ENCODE measurements at regions not wholly inside any gene's neighbourhood (a gene's known extent, or its start where the extent isn't known, plus 50 kb on each side); places are given as distances from the start of the nearest gene placed in this dataset.

- intact Hi-C loops (cut with micrococcal nuclease; ENCODE audit: unreplicated experiment) = no loop called here
- Mint-ChIP-seq H3K27ac (ENCODE audit: unreplicated experiment) (no peak overlapping the region), H3K4me1 (ENCODE audit: low read depth, unreplicated experiment) (no peaks in the 10 kb centered on the region), H3K4me3 (ENCODE audit: unreplicated experiment) (no peak overlapping the region), H3K9me3 (ENCODE audit: unreplicated experiment) (no peaks in the 10 kb centered on the region), H3K36me3 (ENCODE audit: insufficient read depth, unreplicated experiment) (no peaks in the 10 kb centered on the region), H3K27me3 (ENCODE audit: insufficient read depth, unreplicated experiment) (peaks cover 6% of the 10 kb centered on the region)
- DNase-seq = no peak
- Histone ChIP-seq H3K4me3 (ENCODE audit: low read depth, low read length) (no peak overlapping the region), H3K4me1 (no peaks in the 10 kb centered on the region), H3K36me3 (ENCODE audit: control insufficient read depth, insufficient read depth, low read length) (no peaks in the 10 kb centered on the region), H3K9me3 (no peaks in the 10 kb centered on the region), H3K27me3 (replicated peaks; ENCODE audit: control insufficient read depth, insufficient read depth, low read length) (no peaks in the 10 kb centered on the region)
- TF ChIP-seq CTCF (IDR thresholded peaks at IDR 0.05; ENCODE audit: insufficient read depth in 1 of 2, low read depth in 1 of 2, low read length in 1 of 2, severe bottlenecking in 1 of 2, unreplicated experiment in 1 of 2) = no peak
- POLR2A ChIA-PET = no interaction called here
- CTCF ChIA-PET = no interaction called here
- no TSS peak for BruUV-seq (replicated peaks)
These were observed 119.2 kb upstream of the VCX3B start for GRCh38 chrX:8345473-8345872.

GRCh38 chrX:8346060-8346459, 118.6 kb upstream of the VCX3B start:
- BruUV-seq (replicated peaks) = no TSS peak

DNA sequence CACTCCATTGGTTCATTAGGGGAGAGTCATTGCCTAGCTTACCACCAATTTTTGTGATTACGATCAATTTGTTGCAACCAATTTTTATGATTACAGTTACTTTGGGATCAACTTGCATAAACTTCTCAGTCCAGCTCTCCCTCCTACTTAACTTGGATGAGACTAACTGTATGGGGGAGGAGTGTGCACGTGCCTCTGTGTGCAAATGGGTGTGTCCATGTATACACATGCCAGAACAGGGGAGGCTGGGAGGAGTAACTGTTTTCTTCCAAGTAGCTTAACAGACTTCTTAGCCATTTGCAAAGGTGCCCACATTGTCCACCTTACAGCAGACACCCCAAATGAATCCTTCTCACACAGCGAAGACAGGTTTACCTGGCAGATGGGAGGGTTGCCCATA, 117.7 kb upstream of the VCX3B start:
- H3K27ac Mint-ChIP-seq (ENCODE audit: unreplicated experiment) = no peak overlapping the region
- POLR2A ChIA-PET = no interaction called here

More at GRCh38 chrX:8346060-8346459, 118.6 kb upstream of the VCX3B start:
- no peak for DNase-seq
- Histone ChIP-seq H3K36me3 (ENCODE audit: control insufficient read depth, insufficient read depth, low read length) (no peaks in the 10 kb centered on the region), H3K4me1 (no peaks in the 10 kb centered on the region), H3K9me3 (no peaks in the 10 kb centered on the region), H3K4me3 (ENCODE audit: low read depth, low read length) (no peak overlapping the region), H3K27me3 (replicated peaks; ENCODE audit: control insufficient read depth, insufficient read depth, low read length) (no peaks in the 10 kb centered on the region)
- no peak overlapping the region for H3K4me3 Mint-ChIP-seq (ENCODE audit: unreplicated experiment)
- no peak for TF ChIP-seq CTCF (IDR thresholded peaks at IDR 0.05; ENCODE audit: insufficient read depth in 1 of 2, low read depth in 1 of 2, low read length in 1 of 2, severe bottlenecking in 1 of 2, unreplicated experiment in 1 of 2)
- H3K27ac Mint-ChIP-seq (ENCODE audit: unreplicated experiment) = no peak overlapping the region
- H3K9me3 Mint-ChIP-seq (ENCODE audit: unreplicated experiment) = no peaks in the 10 kb centered on the region
- H3K27me3 Mint-ChIP-seq (ENCODE audit: insufficient read depth, unreplicated experiment) = peaks cover 6% of the 10 kb centered on the region
- ChIA-PET POLR2A (no interaction called here), CTCF (no interaction called here)
- no peaks in the 10 kb centered on the region for H3K4me1 Mint-ChIP-seq (ENCODE audit: low read depth, unreplicated experiment)
- H3K36me3 Mint-ChIP-seq (ENCODE audit: insufficient read depth, unreplicated experiment) = no peaks in the 10 kb centered on the region
- intact Hi-C loops (cut with micrococcal nuclease; ENCODE audit: unreplicated experiment) = no loop called here

More for the DNA sequence above, 117.7 kb upstream of the VCX3B start:
- H3K36me3 Mint-ChIP-seq (ENCODE audit: insufficient read depth, unreplicated experiment) = no peaks in the 10 kb centered on the region
- TF ChIP-seq CTCF (IDR thresholded peaks at IDR 0.05; ENCODE audit: insufficient read depth in 1 of 2, low read depth in 1 of 2, low read length in 1 of 2, severe bottlenecking in 1 of 2, unreplicated experiment in 1 of 2) = no peak
- no peak overlapping the region for H3K4me3 ChIP-seq (ENCODE audit: low read depth, low read length)
- no peaks in the 10 kb centered on the region for H3K9me3 ChIP-seq
- DNase-seq = no peak
- H3K4me3 Mint-ChIP-seq (ENCODE audit: unreplicated experiment) = no peak overlapping the region
- no peaks in the 10 kb centered on the region for H3K4me1 ChIP-seq
- BruUV-seq (replicated peaks) = no TSS peak
- CTCF ChIA-PET = no interaction called here
- no peaks in the 10 kb centered on the region for H3K36me3 ChIP-seq (ENCODE audit: control insufficient read depth, insufficient read depth, low read length)
- intact Hi-C loops (cut with micrococcal nuclease; ENCODE audit: unreplicated experiment) = no loop called here
- no peaks in the 10 kb centered on the region for H3K27me3 ChIP-seq (replicated peaks; ENCODE audit: control insufficient read depth, insufficient read depth, low read length)
- no peaks in the 10 kb centered on the region for H3K9me3 Mint-ChIP-seq (ENCODE audit: unreplicated experiment)
- H3K27me3 Mint-ChIP-seq (ENCODE audit: insufficient read depth, unreplicated experiment) = peaks cover 3% of the 10 kb centered on the region
- H3K4me1 Mint-ChIP-seq (ENCODE audit: low read depth, unreplicated experiment) = no peaks in the 10 kb centered on the region
